Natural killer cell (primary cell): ENCODE measurements at regions not wholly inside any gene's neighbourhood (a gene's known extent, or its start where the extent isn't known, plus 50 kb on each side); places are given as distances from the start of the nearest gene placed in this dataset.

Source experiments
- ATAC-seq, 3 donors: fragments of 150-1000 bp in 2 of 3; fragments of 200-7000 bp in 1 of 3; cut with Tn5 transposase; 1 replicate in 1 of 3; 2 replicates in 2 of 3; pipeline ENCODE4 v1.10.0; 2021; ENCODE audit warnings: mild to moderate bottlenecking in 2 of 3, moderate library complexity in 2 of 3
- DNase-seq, 2 donors: peaks; one replicate each; pipeline versions ENCODE4 v3.0.0 to v3.0.0-alpha.2; 2013 to 2021; ENCODE audit warnings: mixed read lengths in 1 of 2
- H3K27ac ChIP-seq: one replicate; pipeline ENCODE4 v1.5.1; 2013; ENCODE audit warnings: mild to moderate bottlenecking, low read length
- H3K27me3 ChIP-seq: one replicate; pipeline ENCODE4 v1.6.1; 2013; ENCODE audit warnings: low read length; ENCODE audit not compliant: control insufficient read depth, insufficient read depth
- H3K36me3 ChIP-seq: one replicate; pipeline ENCODE4 v1.6.1; 2013; ENCODE audit warnings: low read length; ENCODE audit not compliant: control insufficient read depth, insufficient read depth
- H3K4me1 ChIP-seq: one replicate; pipeline ENCODE4 v1.6.1; 2013; ENCODE audit warnings: low read length; ENCODE audit not compliant: control insufficient read depth, insufficient read depth
- H3K4me3 ChIP-seq: one replicate; pipeline ENCODE4 v1.5.1; 2013; ENCODE audit warnings: low read length
- H3K9me3 ChIP-seq: one replicate; pipeline ENCODE4 v1.6.1; 2013; ENCODE audit warnings: low read length; ENCODE audit not compliant: control insufficient read depth, insufficient read depth
- H3K27ac Mint-ChIP-seq, 2 donors: one replicate each; pipeline ENCODE4 v1.8.0; 2022; ENCODE audit warnings: mild to moderate bottlenecking in 2 of 2, mixed read lengths in 2 of 2, moderate library complexity in 1 of 2
- H3K27me3 Mint-ChIP-seq, 2 donors: one replicate each; pipeline ENCODE4 v1.8.0; 2022; ENCODE audit warnings: low read depth in 2 of 2, mixed read lengths in 2 of 2
- H3K36me3 Mint-ChIP-seq: one replicate; pipeline ENCODE4 v1.8.0; 2022; ENCODE audit warnings: mixed read lengths
- H3K4me1 Mint-ChIP-seq, 2 donors: one replicate each; pipeline ENCODE4 v1.8.0; 2022; ENCODE audit warnings: mixed read lengths in 2 of 2
- H3K4me3 Mint-ChIP-seq: one replicate; pipeline ENCODE4 v1.8.0; 2022; ENCODE audit warnings: mild to moderate bottlenecking, moderate library complexity, mixed read lengths
- H3K9me3 Mint-ChIP-seq, 2 donors: one replicate each; pipeline ENCODE4 v1.8.0; 2022; ENCODE audit warnings: mixed read lengths in 2 of 2
- WGBS: methylation state at CpG from one replicate; pipeline ENCODE4 v1.1.7; 2013; ENCODE audit warnings: missing lambda C conversion rate; ENCODE audit not compliant: insufficient coverage; 5-methylcytosine and 5-hydroxymethylcytosine counted together
- intact Hi-C: fragments of 100-400 bp; cut with micrococcal nuclease; formaldehyde crosslinking; loops from one replicate; pipeline ENCODE4 v1.14.2; 2022
- TF ChIP-seq, protein P1 (sequence below): fragments of 200-600 bp; IDR thresholded peaks from one replicate; pipeline ENCODE4 v1.8.0; 2022; ENCODE audit warnings: antibody characterized with exemption

- WGBS = no CpG with 5 or more reads among the region's 2 CpGs
- Mint-ChIP-seq H3K4me1 (no peaks in the 10 kb centered on the region), H3K4me3 (no peak overlapping the region), H3K36me3 (peaks cover 5% of the 10 kb centered on the region), H3K27me3 (peaks cover 0 to 22% of the 10 kb centered on the region in 2 donors), H3K27ac (no peak overlapping the region), H3K9me3 (peaks cover 3% of the 10 kb centered on the region in 2 donors)
- Histone ChIP-seq H3K4me1 (no peaks in the 10 kb centered on the region), H3K27me3 (no peaks in the 10 kb centered on the region), H3K36me3 (no peaks in the 10 kb centered on the region), H3K4me3 (no peak overlapping the region), H3K27ac (no peak overlapping the region), H3K9me3 (no peaks in the 10 kb centered on the region)
- no peak for ATAC-seq
- TF ChIP-seq, protein P1, sequence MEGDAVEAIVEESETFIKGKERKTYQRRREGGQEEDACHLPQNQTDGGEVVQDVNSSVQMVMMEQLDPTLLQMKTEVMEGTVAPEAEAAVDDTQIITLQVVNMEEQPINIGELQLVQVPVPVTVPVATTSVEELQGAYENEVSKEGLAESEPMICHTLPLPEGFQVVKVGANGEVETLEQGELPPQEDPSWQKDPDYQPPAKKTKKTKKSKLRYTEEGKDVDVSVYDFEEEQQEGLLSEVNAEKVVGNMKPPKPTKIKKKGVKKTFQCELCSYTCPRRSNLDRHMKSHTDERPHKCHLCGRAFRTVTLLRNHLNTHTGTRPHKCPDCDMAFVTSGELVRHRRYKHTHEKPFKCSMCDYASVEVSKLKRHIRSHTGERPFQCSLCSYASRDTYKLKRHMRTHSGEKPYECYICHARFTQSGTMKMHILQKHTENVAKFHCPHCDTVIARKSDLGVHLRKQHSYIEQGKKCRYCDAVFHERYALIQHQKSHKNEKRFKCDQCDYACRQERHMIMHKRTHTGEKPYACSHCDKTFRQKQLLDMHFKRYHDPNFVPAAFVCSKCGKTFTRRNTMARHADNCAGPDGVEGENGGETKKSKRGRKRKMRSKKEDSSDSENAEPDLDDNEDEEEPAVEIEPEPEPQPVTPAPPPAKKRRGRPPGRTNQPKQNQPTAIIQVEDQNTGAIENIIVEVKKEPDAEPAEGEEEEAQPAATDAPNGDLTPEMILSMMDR = no peak
- intact Hi-C loops = no loop called here
- DNase-seq = no peak
These were observed 75.9 kb upstream of the TMC3 start for GRCh38 chr15:81449836-81450474.

GRCh38 chr15:81443040-81443820 is 69.2 kb upstream of the TMC3 start:
- no peak overlapping the region for H3K27ac Mint-ChIP-seq
- TF ChIP-seq, protein P1 = no peak
- H3K4me3 ChIP-seq = no peak overlapping the region
- peaks cover 3 to 28% of the 10 kb centered on the region in 2 donors for H3K27me3 Mint-ChIP-seq
- no peaks in the 10 kb centered on the region for H3K36me3 ChIP-seq
- intact Hi-C loops = no loop called here
- H3K4me1 ChIP-seq = no peaks in the 10 kb centered on the region
- DNase-seq = no peak
- 100% methylated on average over 2 of the region's 5 CpGs for WGBS
- no peak for ATAC-seq
- H3K36me3 Mint-ChIP-seq = peaks cover 5% of the 10 kb centered on the region
- H3K9me3 ChIP-seq = no peaks in the 10 kb centered on the region
- peaks cover 3% of the 10 kb centered on the region for H3K27me3 ChIP-seq
- no peak overlapping the region for H3K27ac ChIP-seq
- H3K4me1 Mint-ChIP-seq = peaks cover 0 to 5% of the 10 kb centered on the region in 2 donors
- peaks cover 3% of the 10 kb centered on the region in 2 donors for H3K9me3 Mint-ChIP-seq
- H3K4me3 Mint-ChIP-seq = no peak overlapping the region

- no peak overlapping the region for H3K4me3 Mint-ChIP-seq
- Histone ChIP-seq H3K27ac (no peak overlapping the region), H3K4me1 (no peaks in the 10 kb centered on the region), H3K36me3 (no peaks in the 10 kb centered on the region), H3K27me3 (peaks cover 3% of the 10 kb centered on the region), H3K4me3 (no peak overlapping the region), H3K9me3 (no peaks in the 10 kb centered on the region)
- ATAC-seq = no peak
- no peak overlapping the region for H3K27ac Mint-ChIP-seq
- H3K4me1 Mint-ChIP-seq = peaks cover 0 to 5% of the 10 kb centered on the region in 2 donors
- peaks cover 3% of the 10 kb centered on the region in 2 donors for H3K9me3 Mint-ChIP-seq
- peaks cover 5% of the 10 kb centered on the region for H3K36me3 Mint-ChIP-seq
- TF ChIP-seq, protein P1 = no peak
- peaks cover 3 to 24% of the 10 kb centered on the region in 2 donors for H3K27me3 Mint-ChIP-seq
- intact Hi-C loops = no loop called here
- DNase-seq = no peak
- WGBS = no CpG with 5 or more reads among the region's 1 CpG
These were observed 68.4 kb upstream of the TMC3 start for GRCh38 chr15:81442454-81442853.
